CMK (cell line): ENCODE measurements at regions not wholly inside any gene's neighbourhood (a gene's known extent, or its start where the extent isn't known, plus 50 kb on each side); places are given as distances from the start of the nearest gene placed in this dataset.

Experiments
- DNase-seq: peaks from one replicate; pipeline ENCODE4 v3.0.0-alpha.2; 2010; ENCODE audit warnings: low read depth

GRCh38 chr4:108331905-108332632 is 163.3 kb upstream of the LEF1 start:
- DNase-seq = no peak

- no peak for DNase-seq
Observed at GRCh38 chr4:108328383-108328732, 159.6 kb upstream of the LEF1 start.

GRCh38 chr4:108327642-108328382 is 159.1 kb upstream of the LEF1 start:
- DNase-seq = no peak

- DNase-seq = no peak
Observed at GRCh38 chr4:108325561-108325960, 156.8 kb upstream of the LEF1 start.

GRCh38 chr4:108324450-108324849 is 155.7 kb upstream of the LEF1 start:
- no peak for DNase-seq

GRCh38 chr4:108322497-108322896 is 153.8 kb upstream of the LEF1 start:
- no peak for DNase-seq

- DNase-seq = no peak
Observed at GRCh38 chr4:108320061-108320460, 151.3 kb upstream of the LEF1 start.

GRCh38 chr4:108317377-108317776 is 148.6 kb upstream of the LEF1 start:
- no peak for DNase-seq

- DNase-seq = no peak
Observed at GRCh38 chr4:108315694-108316093, 147.0 kb upstream of the LEF1 start.

- DNase-seq = no peak
Observed at GRCh38 chr4:108314900-108315589, 146.3 kb upstream of the LEF1 start.

GRCh38 chr4:108313546-108314339 is 145.0 kb upstream of the LEF1 start:
- no peak for DNase-seq

GRCh38 chr4:108311313-108311712 is 142.6 kb upstream of the LEF1 start:
- no peak for DNase-seq

GRCh38 chr4:108303488-108304177 is 134.9 kb upstream of the LEF1 start:
- DNase-seq = no peak

GRCh38 chr4:108301545-108302251 is 133.0 kb upstream of the LEF1 start:
- no peak for DNase-seq

GRCh38 chr4:108297605-108298004 is 128.9 kb upstream of the LEF1 start:
- no peak for DNase-seq

- no peak for DNase-seq
Observed at GRCh38 chr4:108292229-108292628, 123.5 kb upstream of the LEF1 start.

GRCh38 chr4:108291137-108291536 is 122.4 kb upstream of the LEF1 start:
- no peak for DNase-seq

GRCh38 chr4:108287834-108288413 is 119.2 kb upstream of the LEF1 start:
- DNase-seq = no peak

GRCh38 chr4:108280072-108280471 is 111.3 kb upstream of the LEF1 start:
- DNase-seq = no peak

GRCh38 chr4:108276690-108277089 is 108.0 kb upstream of the LEF1 start:
- no peak for DNase-seq

- no peak for DNase-seq
Observed at GRCh38 chr4:108272986-108273385, 104.3 kb upstream of the LEF1 start.
